ENCODE measurements at regions not wholly inside any gene's neighbourhood (a gene's known extent, or its start where the extent isn't known, plus 50 kb on each side); places are given as distances from the start of the nearest gene placed in this dataset.

DNA sequence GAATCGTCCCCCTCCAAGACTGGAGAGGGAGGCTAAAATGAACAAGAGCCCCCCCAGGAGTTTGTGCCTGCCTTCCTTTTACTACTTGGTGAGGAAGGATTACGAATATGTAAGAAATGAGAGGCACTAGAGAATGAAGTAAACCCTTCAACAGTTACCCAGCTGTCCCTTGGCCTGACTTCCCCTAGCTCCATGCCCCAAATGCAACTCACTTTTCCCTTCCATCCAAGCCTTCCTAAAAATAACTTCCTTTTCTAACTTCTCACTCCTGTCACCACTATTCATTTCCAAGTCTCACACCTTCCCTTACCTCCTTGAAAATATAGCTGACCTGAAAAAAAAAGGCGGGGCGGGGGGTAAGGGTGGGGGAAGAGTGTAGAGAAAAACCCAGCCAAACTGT, 96.6 kb upstream of the HNRNPU start:
- DNase-seq, result no peak
- Histone ChIP-seq H3K9me3 (no peaks in the 10 kb centered on the region), H3K4me3 (no peak overlapping the region), H3K27me3 (no peaks in the 10 kb centered on the region), H3K4me1 (peaks cover 46% of the 10 kb centered on the region in 2 donors), H3K36me3 (no peaks in the 10 kb centered on the region), H3K27ac (peak overlapping the region; percentile 77 to 84 (median 78))
- TF ChIP-seq, protein P1, sequence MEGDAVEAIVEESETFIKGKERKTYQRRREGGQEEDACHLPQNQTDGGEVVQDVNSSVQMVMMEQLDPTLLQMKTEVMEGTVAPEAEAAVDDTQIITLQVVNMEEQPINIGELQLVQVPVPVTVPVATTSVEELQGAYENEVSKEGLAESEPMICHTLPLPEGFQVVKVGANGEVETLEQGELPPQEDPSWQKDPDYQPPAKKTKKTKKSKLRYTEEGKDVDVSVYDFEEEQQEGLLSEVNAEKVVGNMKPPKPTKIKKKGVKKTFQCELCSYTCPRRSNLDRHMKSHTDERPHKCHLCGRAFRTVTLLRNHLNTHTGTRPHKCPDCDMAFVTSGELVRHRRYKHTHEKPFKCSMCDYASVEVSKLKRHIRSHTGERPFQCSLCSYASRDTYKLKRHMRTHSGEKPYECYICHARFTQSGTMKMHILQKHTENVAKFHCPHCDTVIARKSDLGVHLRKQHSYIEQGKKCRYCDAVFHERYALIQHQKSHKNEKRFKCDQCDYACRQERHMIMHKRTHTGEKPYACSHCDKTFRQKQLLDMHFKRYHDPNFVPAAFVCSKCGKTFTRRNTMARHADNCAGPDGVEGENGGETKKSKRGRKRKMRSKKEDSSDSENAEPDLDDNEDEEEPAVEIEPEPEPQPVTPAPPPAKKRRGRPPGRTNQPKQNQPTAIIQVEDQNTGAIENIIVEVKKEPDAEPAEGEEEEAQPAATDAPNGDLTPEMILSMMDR (IDR thresholded peaks at IDR 0.05 in 4 of 5, conservative IDR thresholded peaks at IDR 0.05 in 1 of 5), result no peak
- no peak for TF ChIP-seq POLR2A (IDR thresholded peaks at IDR 0.05)
- no peak for ATAC-seq
- intact Hi-C loops (cut with DNase I; ENCODE audit: low total_unique reads), result no loop called here
- in situ Hi-C loops (cut with MboI; ENCODE audit: low sequenced_read_pairs in 4 of 4), result loop anchor here (10.0 to 25.0 kb wide), 3 partner anchors 96 to 306 kb away; partner anchors contain the start of genes HNRNPU (in 3 of the 4) and DESI2 (in 1 of the 4)

DNA sequence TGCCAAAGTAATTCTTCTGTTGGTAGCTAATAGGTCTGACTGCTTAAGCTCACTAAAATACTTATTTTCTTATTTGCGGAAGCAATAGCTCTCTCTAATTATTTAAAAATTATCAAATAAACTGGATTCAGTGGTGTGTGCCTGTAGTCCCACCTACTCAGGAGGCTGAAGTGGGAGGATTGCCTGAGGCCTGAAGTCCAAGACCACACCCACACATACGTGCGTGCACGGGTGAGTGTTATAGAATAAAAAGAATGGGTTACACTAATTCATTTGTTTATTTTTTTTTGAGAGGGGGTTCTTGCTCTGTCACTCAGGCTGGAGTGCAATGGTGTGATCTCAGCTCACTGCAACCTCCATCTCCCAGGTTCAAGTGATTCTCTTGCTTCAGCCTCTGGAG, 94.2 kb upstream of the HNRNPU start:
- Histone ChIP-seq H3K4me1 (peaks cover 43 to 45% of the 10 kb centered on the region in 2 donors), H3K9me3 (no peaks in the 10 kb centered on the region), H3K4me3 (no peak overlapping the region), H3K27ac (no peak overlapping the region), H3K27me3 (no peaks in the 10 kb centered on the region), H3K36me3 (no peaks in the 10 kb centered on the region)
- DNase-seq, result no peak
- TF ChIP-seq, protein P1 (IDR thresholded peaks at IDR 0.05 in 4 of 5, conservative IDR thresholded peaks at IDR 0.05 in 1 of 5), result no peak
- no peak for TF ChIP-seq POLR2A (IDR thresholded peaks at IDR 0.05)
- ATAC-seq, result no peak
- intact Hi-C loops (cut with DNase I; ENCODE audit: low total_unique reads), result no loop called here
- in situ Hi-C loops (cut with MboI; ENCODE audit: low sequenced_read_pairs in 4 of 4), result loop anchor here in 1 of 4 donors (25.0 kb wide), 1 partner anchor 96 kb away; the partner anchor contains the start of gene HNRNPU

DNA sequence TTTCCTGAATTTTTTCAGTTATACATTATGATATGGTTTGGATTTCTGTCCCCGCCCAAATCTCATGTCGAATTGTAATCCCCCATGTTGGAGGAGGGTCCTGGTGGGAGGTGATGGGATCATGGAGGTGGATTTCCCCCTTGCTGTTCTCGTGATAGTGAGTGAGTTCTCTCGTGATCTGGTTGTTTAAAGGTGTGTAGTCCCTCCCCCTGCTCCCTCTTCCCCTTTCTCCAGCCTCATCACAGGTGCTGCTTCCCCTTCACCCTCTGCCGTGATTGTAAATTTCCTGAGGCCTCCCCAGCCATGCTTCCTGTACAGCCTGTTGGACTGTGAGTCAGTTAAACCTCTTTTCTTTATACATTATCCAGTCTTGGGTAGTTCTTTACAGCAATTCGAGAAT, 93.2 kb upstream of the HNRNPU start:
- no peak for TF ChIP-seq POLR2A (IDR thresholded peaks at IDR 0.05)
- TF ChIP-seq, protein P1 (IDR thresholded peaks at IDR 0.05 in 4 of 5, conservative IDR thresholded peaks at IDR 0.05 in 1 of 5), result no peak
- Histone ChIP-seq H3K36me3 (no peaks in the 10 kb centered on the region), H3K9me3 (no peaks in the 10 kb centered on the region), H3K4me3 (no peak overlapping the region), H3K4me1 (peaks cover 45 to 49% of the 10 kb centered on the region in 2 donors), H3K27ac (peak overlapping the region in 3 of 4 donors; percentile 1 to 10 (median 7)), H3K27me3 (no peaks in the 10 kb centered on the region)
- in situ Hi-C loops (cut with MboI; ENCODE audit: low sequenced_read_pairs in 4 of 4), result loop anchor here in 1 of 4 donors (25.0 kb wide), 1 partner anchor 95 kb away; the partner anchor contains the start of gene HNRNPU
- ATAC-seq, result no peak
- DNase-seq, result no peak
- intact Hi-C loops (cut with DNase I; ENCODE audit: low total_unique reads), result no loop called here

DNA sequence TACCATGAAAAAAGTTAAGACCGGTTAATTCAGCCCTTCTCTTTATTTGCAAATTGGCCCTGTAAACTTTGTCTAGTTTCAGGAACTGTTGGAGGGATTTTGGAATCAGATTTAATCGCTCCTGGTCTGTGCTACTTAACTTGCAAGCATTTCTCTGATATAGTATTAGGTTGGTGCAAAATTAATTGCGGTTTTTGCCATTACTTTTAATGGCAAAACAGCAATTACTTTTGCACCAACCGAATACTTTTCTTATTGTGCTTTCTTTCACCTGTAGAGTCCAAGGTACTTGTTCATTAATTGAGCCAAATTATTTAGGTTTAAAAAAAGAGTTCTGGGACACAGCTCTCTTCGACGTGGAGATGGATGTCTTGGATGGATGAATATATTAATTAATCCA, 92.8 kb upstream of the HNRNPU start:
- peaks cover 42 to 45% of the 10 kb centered on the region in 2 donors for H3K4me1 ChIP-seq
- H3K27me3 ChIP-seq, result no peaks in the 10 kb centered on the region
- H3K36me3 ChIP-seq, result no peaks in the 10 kb centered on the region
- ATAC-seq (no peak), DNase-seq (no peak)
- no peak overlapping the region for H3K4me3 ChIP-seq
- TF ChIP-seq, protein P1 (IDR thresholded peaks at IDR 0.05 in 4 of 5, conservative IDR thresholded peaks at IDR 0.05 in 1 of 5), result no peak
- TF ChIP-seq POLR2A (IDR thresholded peaks at IDR 0.05), result no peak
- peak overlapping the region in 1 of 4 donors; percentile 7 for H3K27ac ChIP-seq
- intact Hi-C loops (cut with DNase I; ENCODE audit: low total_unique reads), result no loop called here
- H3K9me3 ChIP-seq, result no peaks in the 10 kb centered on the region
- in situ Hi-C loops (cut with MboI; ENCODE audit: low sequenced_read_pairs in 4 of 4), result loop anchor here in 1 of 4 donors (25.0 kb wide), 1 partner anchor 95 kb away; the partner anchor contains the start of gene HNRNPU

DNA sequence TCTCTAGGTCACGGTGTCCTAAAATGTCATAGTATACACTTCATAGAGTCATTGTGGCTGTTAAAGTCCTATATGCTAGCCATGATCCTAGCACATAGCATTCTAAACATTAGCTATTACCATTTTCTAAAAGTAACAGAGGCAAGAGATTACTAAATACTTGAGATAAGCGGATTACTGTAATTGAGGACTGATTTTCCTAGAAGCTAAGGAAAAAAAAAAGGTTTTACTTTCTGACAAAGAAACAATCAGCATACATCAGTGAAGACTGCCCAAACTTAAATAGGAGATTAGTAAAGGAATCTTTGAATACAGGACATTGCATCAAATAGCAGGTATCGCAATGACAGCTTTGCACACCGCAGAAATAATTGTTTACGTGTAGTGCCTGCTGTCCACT, 91.3 kb upstream of the HNRNPU start:
- H3K9me3 ChIP-seq, result no peaks in the 10 kb centered on the region
- peaks cover 32 to 33% of the 10 kb centered on the region in 2 donors for H3K4me1 ChIP-seq
- in situ Hi-C loops (cut with MboI; ENCODE audit: low sequenced_read_pairs in 4 of 4) (loop anchor here in 1 of 4 donors (25.0 kb wide), 1 partner anchor 93 kb away; the partner anchor contains the start of gene HNRNPU), intact Hi-C loops (cut with DNase I; ENCODE audit: low total_unique reads) (no loop called here)
- H3K27me3 ChIP-seq, result no peaks in the 10 kb centered on the region
- no peak overlapping the region for H3K4me3 ChIP-seq
- no peak for DNase-seq
- no peak for ATAC-seq
- H3K36me3 ChIP-seq, result no peaks in the 10 kb centered on the region
- H3K27ac ChIP-seq, result peak overlapping the region; percentile 83 to 92 (median 90)
- TF ChIP-seq POLR2A (IDR thresholded peaks at IDR 0.05), result no peak
- TF ChIP-seq, protein P1 (IDR thresholded peaks at IDR 0.05 in 4 of 5, conservative IDR thresholded peaks at IDR 0.05 in 1 of 5), result no peak
